Astrocyte (in vitro differentiated cells and primary cell): ENCODE measurements at regions not wholly inside any gene's neighbourhood (a gene's known extent, or its start where the extent isn't known, plus 50 kb on each side); places are given as distances from the start of the nearest gene placed in this dataset.

Experiments used
- DNase-seq: peaks from one replicate; pipeline ENCODE4 v3.0.0-alpha.2; 2010; ENCODE audit warnings: low read depth
- FAIRE-seq: peaks from 2 replicates; lab custom pipeline; 2011; peaks lifted over from hg19 to GRCh38; lab: Jason Lieb, UNC
- H2AFZ ChIP-seq: 2 replicates; pipeline ENCODE4 v1.6.0; 2012; ENCODE audit warnings: low read depth, low read length, inconsistent platforms
- H3K27ac ChIP-seq: 2 replicates; pipeline ENCODE4 v1.5.1; 2011; ENCODE audit warnings: low read depth, low read length, inconsistent platforms
- H3K27me3 ChIP-seq: 2 replicates; pipeline ENCODE4 v1.6.0; 2011; ENCODE audit warnings: low read length, inconsistent platforms; ENCODE audit not compliant: insufficient read depth
- H3K36me3 ChIP-seq: 2 replicates; pipeline ENCODE4 v1.5.1; 2011; ENCODE audit warnings: low read length, inconsistent platforms; ENCODE audit not compliant: insufficient read depth
- H3K4me1 ChIP-seq: 2 replicates; pipeline ENCODE4 v1.5.1; 2011; ENCODE audit warnings: low read length, inconsistent platforms; ENCODE audit not compliant: insufficient read depth
- H3K4me2 ChIP-seq: 2 replicates; pipeline ENCODE4 v1.6.0; 2012; ENCODE audit warnings: low read length, inconsistent platforms
- H3K4me3 ChIP-seq: 2 replicates; pipeline ENCODE4 v1.5.1; 2011; ENCODE audit warnings: low read depth, mild to moderate bottlenecking, low read length, inconsistent platforms; ENCODE audit not compliant: insufficient read depth
- H3K79me2 ChIP-seq: 2 replicates; pipeline ENCODE4 v1.6.0; 2012; ENCODE audit warnings: mild to moderate bottlenecking, low read length, inconsistent platforms; ENCODE audit not compliant: insufficient read depth
- H3K9ac ChIP-seq: 2 replicates; pipeline ENCODE4 v1.6.0; 2012; ENCODE audit warnings: mild to moderate bottlenecking, low read length, inconsistent platforms
- H3K9me3 ChIP-seq: 2 replicates; pipeline ENCODE4 v1.5.1; 2012; ENCODE audit warnings: low read depth, mild to moderate bottlenecking, low read length, inconsistent platforms; ENCODE audit not compliant: insufficient read depth
- H4K20me1 ChIP-seq: 2 replicates; pipeline ENCODE4 v1.6.0; 2012; ENCODE audit warnings: low read length, inconsistent platforms; ENCODE audit not compliant: insufficient read depth
- H3K27ac Mint-ChIP-seq: one replicate; pipeline ENCODE4 v1.8.0; 2021; ENCODE audit warnings: mild to moderate bottlenecking, mixed read lengths; ENCODE audit not compliant: unreplicated experiment
- H3K27me3 Mint-ChIP-seq: one replicate; pipeline ENCODE4 v1.8.0; 2021; ENCODE audit warnings: low read depth, mixed read lengths; ENCODE audit not compliant: unreplicated experiment
- H3K36me3 Mint-ChIP-seq: one replicate; pipeline ENCODE4 v1.8.0; 2021; ENCODE audit warnings: low read depth, mixed read lengths; ENCODE audit not compliant: unreplicated experiment
- H3K4me1 Mint-ChIP-seq: one replicate; pipeline ENCODE4 v1.8.0; 2021; ENCODE audit warnings: low read depth, mixed read lengths; ENCODE audit not compliant: unreplicated experiment
- H3K4me3 Mint-ChIP-seq: one replicate; pipeline ENCODE4 v1.8.0; 2021; ENCODE audit warnings: mild to moderate bottlenecking, moderate library complexity, mixed read lengths; ENCODE audit not compliant: unreplicated experiment
- H3K9me3 Mint-ChIP-seq: one replicate; pipeline ENCODE4 v1.8.0; 2021; ENCODE audit warnings: mild to moderate bottlenecking, mixed read lengths; ENCODE audit not compliant: unreplicated experiment
- CTCF ChIP-seq: IDR thresholded peaks from 2 replicates; pipeline ENCODE4 v1.5.1; 2011; ENCODE audit warnings: low read depth, mild to moderate bottlenecking, inconsistent platforms, low read length, moderate library complexity; ENCODE audit not compliant: insufficient read depth
- EZH2 ChIP-seq: IDR thresholded peaks from 2 replicates; pipeline ENCODE4 v1.6.1; 2012; ENCODE audit warnings: mild to moderate bottlenecking, low read length, inconsistent platforms; ENCODE audit not compliant: insufficient read depth

GRCh38 chr3:187836823-187837770, 91.8 kb upstream of the BCL6 start:
- no peak overlapping the region for H3K27ac Mint-ChIP-seq

GRCh38 chr3:187838016-187838540, 92.8 kb upstream of the BCL6 start:
- no peaks in the 10 kb centered on the region for H3K27me3 ChIP-seq
- no peaks in the 10 kb centered on the region for H4K20me1 ChIP-seq
- H3K27ac Mint-ChIP-seq = no peak overlapping the region
- no peak overlapping the region for H3K4me2 ChIP-seq
- H3K4me3 ChIP-seq = no peak overlapping the region
- peaks cover 3% of the 10 kb centered on the region for H3K4me1 ChIP-seq
- no peak overlapping the region for H2AFZ ChIP-seq
- no peak for DNase-seq
- H3K79me2 ChIP-seq = no peaks in the 10 kb centered on the region
- no peaks in the 10 kb centered on the region for H3K9me3 ChIP-seq
- peaks cover 7% of the 10 kb centered on the region for H3K9me3 Mint-ChIP-seq
- TF ChIP-seq EZH2 = no peak
- no peak overlapping the region for H3K27ac ChIP-seq
- H3K9ac ChIP-seq = no peak overlapping the region
- H3K4me3 Mint-ChIP-seq = no peak overlapping the region
- no peaks in the 10 kb centered on the region for H3K27me3 Mint-ChIP-seq
- peaks cover 22% of the 10 kb centered on the region for H3K4me1 Mint-ChIP-seq
- no peaks in the 10 kb centered on the region for H3K36me3 Mint-ChIP-seq
- no peak for FAIRE-seq
- no peaks in the 10 kb centered on the region for H3K36me3 ChIP-seq

More at GRCh38 chr3:187836823-187837770, 91.8 kb upstream of the BCL6 start:
- peaks cover 22% of the 10 kb centered on the region for H3K4me1 Mint-ChIP-seq
- Histone ChIP-seq H2AFZ (no peak overlapping the region), H3K9ac (no peak overlapping the region), H3K27me3 (no peaks in the 10 kb centered on the region), H3K9me3 (no peaks in the 10 kb centered on the region), H3K79me2 (no peaks in the 10 kb centered on the region), H3K4me2 (peak overlapping the region; percentile 21), H3K4me1 (peaks cover 3% of the 10 kb centered on the region), H4K20me1 (no peaks in the 10 kb centered on the region), H3K36me3 (no peaks in the 10 kb centered on the region), H3K4me3 (no peak overlapping the region), H3K27ac (no peak overlapping the region)
- DNase-seq = peak; percentile 40
- FAIRE-seq = peak; percentile 20
- no peaks in the 10 kb centered on the region for H3K36me3 Mint-ChIP-seq
- peaks cover 7% of the 10 kb centered on the region for H3K9me3 Mint-ChIP-seq
- TF ChIP-seq EZH2 = no peak
- no peak for TF ChIP-seq CTCF
- H3K27me3 Mint-ChIP-seq = no peaks in the 10 kb centered on the region
- no peak overlapping the region for H3K4me3 Mint-ChIP-seq

DNA sequence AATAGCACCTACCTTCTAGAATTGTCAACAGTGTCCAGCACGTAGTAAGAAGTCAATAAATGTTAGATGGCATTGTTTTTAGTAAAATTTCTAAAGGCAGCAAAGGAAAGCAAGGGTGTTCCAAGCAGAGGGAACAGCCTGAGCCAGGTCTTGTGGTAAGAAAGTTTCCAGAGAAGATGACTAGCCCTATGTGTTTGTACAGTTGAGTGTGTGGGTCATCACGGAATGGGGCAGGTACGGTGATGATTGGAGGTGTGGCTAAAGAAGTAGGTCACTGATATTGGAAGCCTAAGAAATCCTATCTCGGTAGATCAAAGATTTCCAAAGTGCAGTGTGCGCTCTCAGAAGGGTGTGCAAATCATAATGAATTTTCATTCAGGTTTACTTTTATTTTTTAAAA, 94.2 kb upstream of the BCL6 start:
- H3K36me3 Mint-ChIP-seq = no peaks in the 10 kb centered on the region
- Histone ChIP-seq H3K27ac (no peak overlapping the region), H2AFZ (no peak overlapping the region)

More for the DNA sequence above, 94.2 kb upstream of the BCL6 start:
- TF ChIP-seq CTCF = no peak
- no peak for TF ChIP-seq EZH2
- Mint-ChIP-seq H3K4me1 (peaks cover 22% of the 10 kb centered on the region), H3K27ac (no peak overlapping the region), H3K9me3 (peaks cover 5% of the 10 kb centered on the region), H3K27me3 (no peaks in the 10 kb centered on the region), H3K4me3 (no peak overlapping the region)
- H3K27me3 ChIP-seq = no peaks in the 10 kb centered on the region
- no peaks in the 10 kb centered on the region for H3K9me3 ChIP-seq
- peaks cover 3% of the 10 kb centered on the region for H3K4me1 ChIP-seq
- no peaks in the 10 kb centered on the region for H3K79me2 ChIP-seq
- DNase-seq (no peak), FAIRE-seq (no peak)
- H3K4me2 ChIP-seq = no peak overlapping the region
- no peaks in the 10 kb centered on the region for H4K20me1 ChIP-seq
- H3K9ac ChIP-seq = no peak overlapping the region
- no peak overlapping the region for H3K4me3 ChIP-seq
- no peaks in the 10 kb centered on the region for H3K36me3 ChIP-seq
